Astrocyte (in vitro differentiated cells and primary cell): ENCODE measurements at regions not wholly inside any gene's neighbourhood (a gene's known extent, or its start where the extent isn't known, plus 50 kb on each side); places are given as distances from the start of the nearest gene placed in this dataset.

Source experiments
- CTCF ChIP-seq: IDR thresholded peaks from 2 replicates; pipeline ENCODE4 v1.5.1; 2011; ENCODE audit warnings: low read depth, mild to moderate bottlenecking, inconsistent platforms, low read length, moderate library complexity; ENCODE audit not compliant: insufficient read depth
- EZH2 ChIP-seq: IDR thresholded peaks from 2 replicates; pipeline ENCODE4 v1.6.1; 2012; ENCODE audit warnings: mild to moderate bottlenecking, low read length, inconsistent platforms; ENCODE audit not compliant: insufficient read depth

- TF ChIP-seq CTCF (no peak), EZH2 (no peak)
These were observed 132.7 kb downstream of the PJA1 start for GRCh38 chrX:69032601-69033000.
